ENCODE measurements at regions not wholly inside any gene's neighbourhood (a gene's known extent, or its start where the extent isn't known, plus 50 kb on each side); places are given as distances from the start of the nearest gene placed in this dataset.

DNA sequence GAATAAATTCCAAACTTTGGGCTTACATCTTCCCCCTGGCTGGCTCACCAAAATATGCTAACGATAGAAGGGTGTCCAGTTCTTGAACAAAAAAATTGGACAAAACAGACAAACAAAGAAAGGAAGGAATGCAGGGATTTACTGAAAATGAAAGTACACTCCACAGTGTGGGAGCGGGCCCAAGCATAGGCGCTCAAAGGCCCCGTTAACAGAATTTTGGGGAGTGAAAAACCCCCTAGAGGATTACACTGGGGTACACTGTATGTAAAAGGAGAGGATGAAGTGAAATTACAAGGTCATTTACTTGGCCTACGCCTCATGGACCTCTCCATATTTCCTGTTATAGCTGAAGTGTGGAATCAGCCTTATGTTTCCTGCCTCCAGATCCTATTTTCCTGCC is 899.7 kb downstream of the DSC3 start:
- TF ChIP-seq, protein P1, sequence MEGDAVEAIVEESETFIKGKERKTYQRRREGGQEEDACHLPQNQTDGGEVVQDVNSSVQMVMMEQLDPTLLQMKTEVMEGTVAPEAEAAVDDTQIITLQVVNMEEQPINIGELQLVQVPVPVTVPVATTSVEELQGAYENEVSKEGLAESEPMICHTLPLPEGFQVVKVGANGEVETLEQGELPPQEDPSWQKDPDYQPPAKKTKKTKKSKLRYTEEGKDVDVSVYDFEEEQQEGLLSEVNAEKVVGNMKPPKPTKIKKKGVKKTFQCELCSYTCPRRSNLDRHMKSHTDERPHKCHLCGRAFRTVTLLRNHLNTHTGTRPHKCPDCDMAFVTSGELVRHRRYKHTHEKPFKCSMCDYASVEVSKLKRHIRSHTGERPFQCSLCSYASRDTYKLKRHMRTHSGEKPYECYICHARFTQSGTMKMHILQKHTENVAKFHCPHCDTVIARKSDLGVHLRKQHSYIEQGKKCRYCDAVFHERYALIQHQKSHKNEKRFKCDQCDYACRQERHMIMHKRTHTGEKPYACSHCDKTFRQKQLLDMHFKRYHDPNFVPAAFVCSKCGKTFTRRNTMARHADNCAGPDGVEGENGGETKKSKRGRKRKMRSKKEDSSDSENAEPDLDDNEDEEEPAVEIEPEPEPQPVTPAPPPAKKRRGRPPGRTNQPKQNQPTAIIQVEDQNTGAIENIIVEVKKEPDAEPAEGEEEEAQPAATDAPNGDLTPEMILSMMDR (IDR thresholded peaks at IDR 0.05), result no peak
- no peak for TF ChIP-seq POLR2A (IDR thresholded peaks at IDR 0.05)

Measured in heart left ventricle (tissue), 13 donors.